Neutrophil (primary cell): ENCODE measurements at regions not wholly inside any gene's neighbourhood (a gene's known extent, or its start where the extent isn't known, plus 50 kb on each side); places are given as distances from the start of the nearest gene placed in this dataset.

Source experiments
- H3K27ac ChIP-seq: fragments of 200-600 bp; sonication (generic); 2 replicates; pipeline ENCODE4 v1.5.1; 2016; ENCODE audit warnings: mild to moderate bottlenecking, moderate library complexity
- H3K27me3 ChIP-seq: fragments of 200-600 bp; sonication (generic); 2 replicates; pipeline ENCODE4 v1.6.0; 2016; ENCODE audit warnings: mild to moderate bottlenecking
- H3K36me3 ChIP-seq: fragments of 200-600 bp; sonication (generic); 2 replicates; pipeline ENCODE4 v1.5.1; 2017
- H3K4me1 ChIP-seq, 2 experiments: fragments of 200-600 bp in 1 of 2; sonication (generic) in 1 of 2; 1 replicate in 1 of 2; 2 replicates in 1 of 2; pipeline versions ENCODE4 v1.5.1 to v1.6.1; 2013 to 2016; ENCODE audit warnings: low read depth in 1 of 2, low read length in 1 of 2, mild to moderate bottlenecking in 1 of 2, moderate library complexity in 1 of 2; ENCODE audit not compliant: control insufficient read depth in 1 of 2, insufficient read depth in 1 of 2
- H3K4me3 ChIP-seq, 2 experiments: fragments of 200-600 bp in 1 of 2; sonication (generic) in 1 of 2; 1 replicate in 1 of 2; 2 replicates in 1 of 2; pipeline ENCODE4 v1.5.1; 2013 to 2016; ENCODE audit warnings: low read depth in 1 of 2, low read length in 1 of 2, mild to moderate bottlenecking in 1 of 2, moderate library complexity in 1 of 2
- H3K9me3 ChIP-seq: fragments of 200-600 bp; sonication (generic); 2 replicates; pipeline ENCODE4 v1.5.1; 2016
- CTCF ChIP-seq: fragments of 200-600 bp; sonication (generic); IDR thresholded peaks from 2 replicates; pipeline ENCODE4 v1.5.1; 2016; ENCODE audit warnings: antibody characterized with exemption

GRCh38 chr19:29420482-29421195, 105.2 kb upstream of the VSTM2B start:
- Histone ChIP-seq H3K27ac (no peak overlapping the region), H3K9me3 (no peaks in the 10 kb centered on the region), H3K36me3 (no peaks in the 10 kb centered on the region), H3K4me3 (no peak overlapping the region), H3K27me3 (no peaks in the 10 kb centered on the region), H3K4me1 (no peaks in the 10 kb centered on the region)
- no peak for TF ChIP-seq CTCF

GRCh38 chr19:29421196-29421545, 104.6 kb upstream of the VSTM2B start:
- Histone ChIP-seq H3K27ac (no peak overlapping the region), H3K36me3 (no peaks in the 10 kb centered on the region), H3K4me1 (no peaks in the 10 kb centered on the region), H3K27me3 (no peaks in the 10 kb centered on the region), H3K4me3 (no peak overlapping the region), H3K9me3 (no peaks in the 10 kb centered on the region)
- TF ChIP-seq CTCF: no peak

GRCh38 chr19:29422047-29422446, 103.7 kb upstream of the VSTM2B start:
- no peaks in the 10 kb centered on the region for H3K9me3 ChIP-seq
- H3K4me1 ChIP-seq: no peaks in the 10 kb centered on the region
- H3K27me3 ChIP-seq: no peaks in the 10 kb centered on the region
- TF ChIP-seq CTCF: no peak
- no peak overlapping the region for H3K27ac ChIP-seq
- no peaks in the 10 kb centered on the region for H3K36me3 ChIP-seq
- H3K4me3 ChIP-seq: no peak overlapping the region

- no peak for TF ChIP-seq CTCF
Measured at GRCh38 chr19:29422486-29423085, 103.2 kb upstream of the VSTM2B start.

GRCh38 chr19:29428071-29428470, 97.7 kb upstream of the VSTM2B start:
- H3K9me3 ChIP-seq: no peaks in the 10 kb centered on the region
- no peak for TF ChIP-seq CTCF
- H3K36me3 ChIP-seq: no peaks in the 10 kb centered on the region
- H3K27ac ChIP-seq: no peak overlapping the region
- H3K4me3 ChIP-seq: no peak overlapping the region
- no peaks in the 10 kb centered on the region for H3K27me3 ChIP-seq
- H3K4me1 ChIP-seq: no peaks in the 10 kb centered on the region

More at GRCh38 chr19:29422486-29423085, 103.2 kb upstream of the VSTM2B start:
- Histone ChIP-seq H3K9me3 (no peaks in the 10 kb centered on the region), H3K27ac (no peak overlapping the region), H3K4me1 (no peaks in the 10 kb centered on the region), H3K27me3 (no peaks in the 10 kb centered on the region), H3K4me3 (no peak overlapping the region), H3K36me3 (no peaks in the 10 kb centered on the region)
